ENCODE measurements at regions not wholly inside any gene's neighbourhood (a gene's known extent, or its start where the extent isn't known, plus 50 kb on each side); places are given as distances from the start of the nearest gene placed in this dataset.
A peak's percentile ranks its signal among the peaks of the same experiment; 100 is the strongest.

- no peaks in the 10 kb centered on the region for H3K36me3 ChIP-seq (replicated peaks in 1 of 2; ENCODE audit: control insufficient read depth in 1 of 2, insufficient read depth in 2 of 2, low read length in 2 of 2)
- DNase-seq (ENCODE audit: low spot score) (no peak), FAIRE-seq (no peak), ATAC-seq (no peak)
- H3K4me3 ChIP-seq (replicated peaks in 1 of 3; ENCODE audit: insufficient read depth in 1 of 3, low read depth in 2 of 3, low read length in 3 of 3) = no peak overlapping the region
- H3K4me1 ChIP-seq (ENCODE audit: insufficient read depth, low read length) = no peaks in the 10 kb centered on the region
- no peak overlapping the region for H2AFZ ChIP-seq (ENCODE audit: low read length)
- no peak overlapping the region for H3K4me2 ChIP-seq (ENCODE audit: low read depth, low read length)
- no peak overlapping the region for H3K9ac ChIP-seq (ENCODE audit: insufficient read depth, low read depth, low read length)
- CTCF ChIA-PET (ENCODE audit: low intra/inter-chr PET ratio, low total read pairs) = no interaction called here
- 48% methylated on average over 3 of the region's 3 CpGs for WGBS (ENCODE audit: low lambda C conversion rate)
- H3K27me3 ChIP-seq (ENCODE audit: control insufficient read depth in 1 of 2, insufficient read depth in 2 of 2, low read length in 2 of 2) = peaks cover 3 to 38% of the 10 kb centered on the region in 2 experiments; a peak in 4 of 5 replicates
- BruUV-seq (replicated peaks) = no TSS peak
- H3K79me2 ChIP-seq (ENCODE audit: insufficient read depth, low read length) = no peaks in the 10 kb centered on the region
- in situ Hi-C loops (cut with HindIII; ENCODE audit: extremely low pct_ligation_motif_present, low pct_unique_long_range_greater_than_20kb) = no loop called here
- no peaks in the 10 kb centered on the region for H3K9me3 ChIP-seq (ENCODE audit: low read length)
- peak; percentile 54 for TF ChIP-seq ATF7 (IDR thresholded peaks at IDR 0.05)
- no peak for TF ChIP-seq ATF7 (CRISPR knock-in tag; IDR thresholded peaks at IDR 0.05)
- no peak for TF ChIP-seq BRF2 (CRISPR knock-in tag; IDR thresholded peaks at IDR 0.05)
- intact Hi-C loops (cut with micrococcal nuclease; ENCODE audit: unreplicated experiment) = loop anchor here (10.0 kb wide), 1 partner anchor 145 kb away; no protein-coding TSS in a partner anchor
- POLR2A ChIA-PET = no interaction called here
- H3K27ac ChIP-seq (ENCODE audit: extremely low read length, insufficient read depth, low read length) = no peak overlapping the region
- H4K20me1 ChIP-seq (ENCODE audit: insufficient read depth, low read length) = peaks cover 4% of the 10 kb centered on the region; the same call in 1 of the 2 replicates
Observed at GRCh38 chr1:22279735-22280134, 136.8 kb upstream of the WNT4 start.

- Histone ChIP-seq H2AFZ (ENCODE audit: low read length) (no peak overlapping the region), H3K27ac (ENCODE audit: extremely low read length, insufficient read depth, low read length) (no peak overlapping the region), H3K79me2 (ENCODE audit: insufficient read depth, low read length) (no peaks in the 10 kb centered on the region), H3K36me3 (replicated peaks in 1 of 2; ENCODE audit: control insufficient read depth in 1 of 2, insufficient read depth in 2 of 2, low read length in 2 of 2) (no peaks in the 10 kb centered on the region), H3K4me3 (replicated peaks in 1 of 3; ENCODE audit: insufficient read depth in 1 of 3, low read depth in 2 of 3, low read length in 3 of 3) (no peak overlapping the region), H3K4me1 (ENCODE audit: insufficient read depth, low read length) (peaks cover 4% of the 10 kb centered on the region; the same call in 1 of the 2 replicates), H3K4me2 (ENCODE audit: low read depth, low read length) (no peak overlapping the region), H3K9me3 (ENCODE audit: low read length) (no peaks in the 10 kb centered on the region), H3K9ac (ENCODE audit: insufficient read depth, low read depth, low read length) (no peak overlapping the region), H4K20me1 (ENCODE audit: insufficient read depth, low read length) (peaks cover 4% of the 10 kb centered on the region; the same call in 1 of the 2 replicates), H3K27me3 (ENCODE audit: control insufficient read depth in 1 of 2, insufficient read depth in 2 of 2, low read length in 2 of 2) (peaks cover 2 to 35% of the 10 kb centered on the region in 2 experiments; a peak in 4 of 5 replicates)
- POLR2A ChIA-PET = no interaction called here
- no peak for ATAC-seq
- intact Hi-C loops (cut with micrococcal nuclease; ENCODE audit: unreplicated experiment) = no loop called here
- CTCF ChIA-PET (ENCODE audit: low intra/inter-chr PET ratio, low total read pairs) = no interaction called here
- BruUV-seq (replicated peaks) = no TSS peak
- WGBS (ENCODE audit: low lambda C conversion rate) = 33% methylated on average over 3 of the region's 3 CpGs
- in situ Hi-C loops (cut with HindIII; ENCODE audit: extremely low pct_ligation_motif_present, low pct_unique_long_range_greater_than_20kb) = no loop called here
- DNase-seq (ENCODE audit: low spot score) = no peak
- no peak for FAIRE-seq
- TF ChIP-seq ZNF546 (CRISPR knock-in tag; conservative IDR thresholded peaks at IDR 0.05) (no peak), ZNF451 (CRISPR knock-in tag; IDR thresholded peaks at IDR 0.05) (no peak), TOE1 (CRISPR knock-in tag; IDR thresholded peaks at IDR 0.05) (no peak), SNRNP70 (IDR thresholded peaks at IDR 0.05; ENCODE audit: low read depth, low read length) (no peak), ASH2L (IDR thresholded peaks at IDR 0.05; ENCODE audit: insufficient read length, low read depth, low read length) (no peak), PHF8 (CRISPR knock-in tag; IDR thresholded peaks at IDR 0.05) (no peak), ZNF446 (CRISPR knock-in tag; IDR thresholded peaks at IDR 0.05) (no peak), ZNF275 (CRISPR knock-in tag; IDR thresholded peaks at IDR 0.05; ENCODE audit: borderline replicate concordance) (no peak), TARDBP (CRISPR knock-in tag; IDR thresholded peaks at IDR 0.05) (no peak), ZSCAN21 (CRISPR knock-in tag; IDR thresholded peaks at IDR 0.05; ENCODE audit: borderline replicate concordance) (no peak)
- TF ChIP-seq, protein P1, sequence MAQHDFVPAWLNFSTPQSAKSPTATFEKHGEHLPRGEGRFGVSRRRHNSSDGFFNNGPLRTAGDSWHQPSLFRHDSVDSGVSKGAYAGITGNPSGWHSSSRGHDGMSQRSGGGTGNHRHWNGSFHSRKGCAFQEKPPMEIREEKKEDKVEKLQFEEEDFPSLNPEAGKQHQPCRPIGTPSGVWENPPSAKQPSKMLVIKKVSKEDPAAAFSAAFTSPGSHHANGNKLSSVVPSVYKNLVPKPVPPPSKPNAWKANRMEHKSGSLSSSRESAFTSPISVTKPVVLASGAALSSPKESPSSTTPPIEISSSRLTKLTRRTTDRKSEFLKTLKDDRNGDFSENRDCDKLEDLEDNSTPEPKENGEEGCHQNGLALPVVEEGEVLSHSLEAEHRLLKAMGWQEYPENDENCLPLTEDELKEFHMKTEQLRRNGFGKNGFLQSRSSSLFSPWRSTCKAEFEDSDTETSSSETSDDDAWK (CRISPR knock-in tag; IDR thresholded peaks at IDR 0.05) = no peak
Observed at GRCh38 chr1:22280526-22280925, 137.6 kb upstream of the WNT4 start.

Measured in HepG2 (cell line).